ENCODE measurements at regions not wholly inside any gene's neighbourhood (a gene's known extent, or its start where the extent isn't known, plus 50 kb on each side); places are given as distances from the start of the nearest gene placed in this dataset.
"Not testable (repeated sequence)": the region's sequence is repeated elsewhere in the genome, so short reads cannot be mapped to it uniquely, and the experiment has no call there.

- no peak for DNase-seq
Observed at GRCh38 chr3:27554706-27555105, 70.5 kb upstream of the SLC4A7 start.

GRCh38 chr3:27553886-27554540 lies 69.8 kb upstream of the SLC4A7 start:
- DNase-seq, result no peak

- not testable (repeated sequence) for DNase-seq
Observed at GRCh38 chr3:27552708-27553107, 68.5 kb upstream of the SLC4A7 start.

DNA sequence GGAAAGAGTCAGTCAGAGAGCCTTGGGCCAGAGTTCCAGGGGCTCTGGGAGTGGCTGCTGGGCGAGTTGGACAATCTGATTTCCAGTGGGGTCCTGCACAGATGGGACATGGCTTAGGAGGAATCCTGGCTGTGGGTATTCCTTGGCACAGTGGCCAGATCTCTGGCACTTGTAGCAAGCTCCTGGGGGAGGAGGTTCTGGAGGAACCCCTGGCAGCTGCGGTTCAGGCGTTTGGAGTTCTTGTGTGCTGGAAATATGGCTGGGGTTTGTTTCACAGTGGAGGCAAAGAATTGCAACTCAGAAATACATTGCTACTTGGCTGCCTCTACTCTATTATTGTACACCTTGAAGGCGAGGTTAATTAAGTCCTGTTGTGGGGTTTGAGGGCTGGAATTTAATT lies 67.2 kb upstream of the SLC4A7 start:
- DNase-seq, result not testable (repeated sequence)

DNA sequence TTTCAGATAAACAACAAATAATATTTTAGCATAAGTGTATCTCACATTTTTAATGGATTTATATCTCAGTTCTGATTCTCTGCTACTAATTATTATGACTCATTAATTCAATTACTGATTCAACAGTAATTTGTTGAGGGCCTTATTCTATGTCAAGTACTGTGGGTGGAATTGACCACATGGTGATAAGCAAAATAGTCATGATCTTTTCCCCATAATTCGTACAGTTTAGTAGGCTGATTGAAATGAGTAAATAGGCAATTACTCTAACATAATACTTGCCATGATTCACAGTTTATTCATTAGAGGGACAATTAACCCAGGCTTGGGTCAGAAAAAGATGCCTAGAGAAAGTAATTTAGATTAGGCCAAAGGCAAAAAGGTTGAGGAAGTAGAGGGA lies 60.9 kb upstream of the SLC4A7 start:
- no peak for DNase-seq

DNA sequence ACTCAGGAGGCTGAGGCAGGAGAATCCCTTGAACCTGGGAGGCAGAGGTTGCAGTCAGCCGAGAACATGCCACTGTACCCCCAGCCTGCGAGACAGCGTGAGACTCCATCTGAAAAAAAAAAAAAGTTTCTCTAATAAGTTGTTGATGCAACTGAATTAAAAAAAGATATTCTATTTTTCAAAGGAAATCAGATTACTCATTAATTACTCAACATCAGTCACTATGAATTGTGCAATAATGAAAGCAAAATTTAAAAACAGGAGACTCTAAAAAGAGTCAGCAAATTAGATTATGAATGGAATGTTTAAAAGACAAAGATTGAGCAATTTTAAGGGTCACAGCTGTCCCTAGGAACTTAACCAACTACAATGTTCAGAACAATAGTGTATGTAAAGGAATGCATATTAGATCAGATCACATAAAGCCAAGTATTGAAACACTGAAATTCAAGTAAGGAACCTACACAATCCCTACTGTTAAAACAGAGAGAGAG lies 60.2 kb upstream of the SLC4A7 start:
- DNase-seq, result no peak

GRCh38 chr3:27542476-27542875 lies 58.3 kb upstream of the SLC4A7 start:
- no peak for DNase-seq

DNA sequence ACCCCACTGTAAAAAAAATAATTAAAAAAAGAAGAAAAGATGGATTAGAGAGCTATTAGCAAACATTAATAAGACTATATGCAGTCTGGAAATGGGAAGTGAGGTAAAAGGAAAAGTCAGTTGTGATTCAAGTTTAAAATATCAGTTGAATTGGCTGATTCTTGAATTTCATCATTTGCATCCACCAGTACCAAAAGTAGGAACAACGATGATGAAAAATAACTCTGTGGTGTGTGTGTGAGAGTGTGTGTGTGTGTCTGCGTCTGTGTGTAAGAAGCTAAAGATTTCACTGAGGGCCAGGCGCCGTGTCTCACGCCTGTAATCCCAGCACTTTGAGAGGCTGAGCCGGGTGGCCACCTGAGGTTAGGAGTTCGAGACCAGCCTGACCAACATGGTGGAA lies 56.0 kb upstream of the SLC4A7 start:
- no peak for DNase-seq

DNA sequence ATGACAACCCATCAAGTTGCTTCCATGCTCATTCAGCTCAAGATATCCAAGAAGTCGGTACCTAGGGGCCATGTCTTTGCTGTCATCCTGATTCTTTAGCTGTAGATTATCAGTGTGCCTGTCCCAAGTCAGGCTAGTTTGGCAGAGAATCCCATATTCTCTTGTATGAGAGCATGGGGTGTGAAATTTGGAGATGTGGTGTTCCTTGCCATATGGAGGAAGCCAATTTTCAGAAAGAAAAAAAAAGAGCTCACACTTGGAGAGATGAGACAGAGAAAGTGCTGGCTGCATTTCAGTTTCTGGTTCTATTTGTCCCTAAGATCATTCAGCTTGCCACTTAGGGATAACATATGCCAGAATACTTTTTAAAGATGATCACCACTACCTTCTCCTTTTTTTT lies 52.3 kb upstream of the SLC4A7 start:
- DNase-seq, result no peak

DNA sequence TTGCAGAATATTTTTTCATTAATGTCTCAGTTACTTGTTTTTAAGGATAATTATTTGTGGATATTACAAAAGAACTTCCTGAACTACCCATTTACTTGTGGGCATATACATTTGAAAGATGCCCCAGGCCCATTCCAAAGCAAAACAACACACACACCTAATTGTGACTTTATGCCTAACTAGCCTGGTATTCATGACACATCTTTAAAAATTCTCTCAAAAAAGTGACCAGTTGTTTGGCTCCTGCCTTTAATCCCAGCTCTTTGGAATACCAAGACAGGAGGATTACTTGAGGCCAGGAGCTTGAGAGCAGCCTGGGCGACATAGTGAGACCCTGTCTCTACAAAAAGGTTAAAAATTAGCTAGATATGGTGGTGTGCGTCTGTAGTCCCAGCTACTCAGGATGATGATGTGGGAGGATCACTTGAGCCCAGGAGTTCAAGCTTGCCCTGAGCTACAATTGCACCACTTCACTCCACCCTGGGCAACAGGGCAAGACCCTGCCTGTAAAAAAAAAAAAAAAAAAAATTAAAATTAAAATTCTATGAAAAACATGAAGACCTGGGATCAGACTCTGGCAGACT lies 51.7 kb upstream of the SLC4A7 start:
- DNase-seq, result no peak

GRCh38 chr3:27533718-27534573 lies 49.8 kb upstream of the SLC4A7 start:
- no peak for DNase-seq
